Smooth muscle cell (in vitro differentiated cells): ENCODE measurements at regions not wholly inside any gene's neighbourhood (a gene's known extent, or its start where the extent isn't known, plus 50 kb on each side); places are given as distances from the start of the nearest gene placed in this dataset.

ENCODE experiments used
- DNase-seq: peaks from one replicate; lab custom pipeline; 2025; ENCODE audit not compliant: unreplicated experiment; lab: John Stamatoyannopoulos, UW
- H2AFZ ChIP-seq: fragments of 200-600 bp; sonication (generic); 2 replicates; pipeline ENCODE4 v1.6.0; 2016; ENCODE audit warnings: antibody characterized with exemption, low read depth, mild to moderate bottlenecking
- H3F3A ChIP-seq: fragments of 200-600 bp; sonication (generic); 2 replicates; pipeline ENCODE4 v1.6.0; 2017; ENCODE audit warnings: antibody characterized with exemption, low read depth
- H3K27ac ChIP-seq: fragments of 200-600 bp; sonication (generic); 2 replicates; pipeline ENCODE4 v1.5.1; 2016; ENCODE audit warnings: low read depth, mild to moderate bottlenecking
- H3K27me3 ChIP-seq: fragments of 200-600 bp; sonication (generic); 2 replicates; pipeline ENCODE4 v1.6.1; 2016; ENCODE audit warnings: low read depth, mild to moderate bottlenecking
- H3K36me3 ChIP-seq: fragments of 200-600 bp; sonication (generic); 2 replicates; pipeline ENCODE4 v1.5.1; 2016; ENCODE audit warnings: low read depth
- H3K4me1 ChIP-seq: fragments of 200-600 bp; sonication (generic); 2 replicates; pipeline ENCODE4 v1.5.1; 2016; ENCODE audit warnings: low read depth
- H3K4me2 ChIP-seq: fragments of 200-600 bp; sonication (generic); 2 replicates; pipeline ENCODE4 v1.6.0; 2016; ENCODE audit warnings: mild to moderate bottlenecking
- H3K4me3 ChIP-seq: fragments of 200-600 bp; sonication (generic); 2 replicates; pipeline ENCODE4 v1.5.1; 2016; ENCODE audit warnings: mild to moderate bottlenecking
- H3K79me2 ChIP-seq: fragments of 200-600 bp; sonication (generic); 2 replicates; pipeline ENCODE4 v1.6.0; 2016; ENCODE audit warnings: low read depth, mild to moderate bottlenecking
- H3K9ac ChIP-seq: fragments of 200-600 bp; sonication (generic); 2 replicates; pipeline ENCODE4 v1.6.0; 2016; ENCODE audit warnings: low read depth
- H3K9me3 ChIP-seq: fragments of 200-600 bp; sonication (generic); replicated peaks from 2 replicates; pipeline ENCODE4 v1.5.1; 2016; ENCODE audit warnings: low read depth
- H4K20me1 ChIP-seq: fragments of 200-600 bp; sonication (generic); 2 replicates; pipeline ENCODE4 v1.6.0; 2016; ENCODE audit warnings: low read depth
- WGBS: methylation state at CpG from one replicate; pipeline ENCODE4 v1.1.7; 2016; ENCODE audit warnings: low lambda C conversion rate; 5-methylcytosine and 5-hydroxymethylcytosine counted together
- TF ChIP-seq, protein P1 (sequence below): fragments of 200-600 bp; sonication (generic); IDR thresholded peaks from 2 replicates; pipeline ENCODE4 v1.5.1; 2017; ENCODE audit warnings: borderline replicate concordance, mild to moderate bottlenecking, antibody characterized with exemption; ENCODE audit not compliant: insufficient read depth, poor library complexity, severe bottlenecking

DNA sequence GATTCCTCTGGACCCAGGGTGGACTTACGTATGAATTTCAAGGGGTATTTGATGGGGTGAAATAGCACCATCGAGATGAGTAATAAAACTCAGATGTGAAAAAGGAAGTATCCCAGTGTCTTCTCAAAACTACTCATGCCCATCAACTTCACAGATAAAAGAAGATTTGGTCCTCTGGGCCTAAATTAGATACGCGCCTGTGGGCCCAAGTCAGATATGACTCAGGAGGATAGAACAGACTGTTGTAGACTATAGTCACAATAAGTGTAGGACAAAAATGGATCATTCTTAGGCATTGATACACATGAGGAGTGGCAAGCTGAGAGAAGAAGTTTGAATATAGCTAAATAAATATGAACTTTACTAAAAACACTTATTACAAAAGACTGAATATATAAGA lies 2438.8 kb downstream of the PCDH9 start:
- Histone ChIP-seq H3K27me3 (no peaks in the 10 kb centered on the region), H3K4me2 (no peak overlapping the region), H2AFZ (no peak overlapping the region), H3K9ac (no peak overlapping the region), H3K9me3 (no peaks in the 10 kb centered on the region), H3K4me3 (no peak overlapping the region), H4K20me1 (no peaks in the 10 kb centered on the region), H3K4me1 (no peaks in the 10 kb centered on the region), H3K27ac (no peak overlapping the region), H3F3A (no peaks in the 10 kb centered on the region), H3K36me3 (no peaks in the 10 kb centered on the region), H3K79me2 (no peaks in the 10 kb centered on the region)
- 98% methylated on average over 4 of the region's 4 CpGs for WGBS
- TF ChIP-seq, protein P1, sequence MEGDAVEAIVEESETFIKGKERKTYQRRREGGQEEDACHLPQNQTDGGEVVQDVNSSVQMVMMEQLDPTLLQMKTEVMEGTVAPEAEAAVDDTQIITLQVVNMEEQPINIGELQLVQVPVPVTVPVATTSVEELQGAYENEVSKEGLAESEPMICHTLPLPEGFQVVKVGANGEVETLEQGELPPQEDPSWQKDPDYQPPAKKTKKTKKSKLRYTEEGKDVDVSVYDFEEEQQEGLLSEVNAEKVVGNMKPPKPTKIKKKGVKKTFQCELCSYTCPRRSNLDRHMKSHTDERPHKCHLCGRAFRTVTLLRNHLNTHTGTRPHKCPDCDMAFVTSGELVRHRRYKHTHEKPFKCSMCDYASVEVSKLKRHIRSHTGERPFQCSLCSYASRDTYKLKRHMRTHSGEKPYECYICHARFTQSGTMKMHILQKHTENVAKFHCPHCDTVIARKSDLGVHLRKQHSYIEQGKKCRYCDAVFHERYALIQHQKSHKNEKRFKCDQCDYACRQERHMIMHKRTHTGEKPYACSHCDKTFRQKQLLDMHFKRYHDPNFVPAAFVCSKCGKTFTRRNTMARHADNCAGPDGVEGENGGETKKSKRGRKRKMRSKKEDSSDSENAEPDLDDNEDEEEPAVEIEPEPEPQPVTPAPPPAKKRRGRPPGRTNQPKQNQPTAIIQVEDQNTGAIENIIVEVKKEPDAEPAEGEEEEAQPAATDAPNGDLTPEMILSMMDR: no peak
- no peak for DNase-seq

DNA sequence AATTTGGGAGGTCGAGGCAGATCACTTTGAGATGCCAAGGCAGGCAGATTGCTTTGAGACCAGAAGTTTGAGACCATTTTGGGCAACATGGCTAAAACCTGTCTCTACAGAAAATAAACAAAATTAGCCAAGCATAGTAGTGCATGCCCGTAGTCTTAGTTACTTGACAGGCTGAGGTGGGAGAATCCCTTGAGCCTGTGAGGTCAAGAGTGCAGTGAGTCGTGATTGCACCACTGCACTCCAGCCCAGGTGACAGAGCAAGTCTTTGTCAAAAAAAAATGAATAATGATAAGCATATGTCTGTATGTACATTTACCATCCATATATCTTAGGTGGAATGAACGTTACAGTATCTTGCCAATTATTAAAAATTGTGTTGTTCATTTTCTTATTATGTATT lies 2447.7 kb downstream of the PCDH9 start:
- H3F3A ChIP-seq: no peaks in the 10 kb centered on the region
- H3K4me1 ChIP-seq: no peaks in the 10 kb centered on the region
- H3K9ac ChIP-seq: no peak overlapping the region
- no peaks in the 10 kb centered on the region for H3K9me3 ChIP-seq
- H3K36me3 ChIP-seq: no peaks in the 10 kb centered on the region
- no peak overlapping the region for H3K27ac ChIP-seq
- TF ChIP-seq, protein P1: no peak
- no peak overlapping the region for H3K4me3 ChIP-seq
- no peak overlapping the region for H3K4me2 ChIP-seq
- no peaks in the 10 kb centered on the region for H3K27me3 ChIP-seq
- no peak overlapping the region for H2AFZ ChIP-seq
- 91% methylated on average over 4 of the region's 4 CpGs for WGBS
- H3K79me2 ChIP-seq: no peaks in the 10 kb centered on the region
- DNase-seq: no peak
- H4K20me1 ChIP-seq: no peaks in the 10 kb centered on the region

DNA sequence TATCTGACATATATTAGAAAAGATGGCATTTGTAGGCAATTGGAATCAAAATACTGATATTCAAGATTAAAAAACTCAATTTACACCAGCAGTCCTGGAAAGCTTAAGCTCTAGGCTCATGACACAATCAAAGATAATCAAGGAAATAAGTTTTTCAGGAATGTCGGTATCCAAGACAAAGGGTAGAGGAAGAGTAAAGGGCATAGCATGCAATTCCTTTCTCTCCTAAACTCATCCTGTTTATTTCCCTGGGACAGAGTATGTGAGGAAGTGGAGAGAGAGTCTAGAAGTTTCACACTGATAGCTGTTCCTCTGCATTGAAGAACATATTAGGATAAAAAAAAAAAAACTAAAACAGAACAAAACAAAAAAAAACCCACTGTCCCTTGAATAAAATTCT lies 2452.1 kb downstream of the PCDH9 start:
- TF ChIP-seq, protein P1: no peak
- no peak overlapping the region for H3K27ac ChIP-seq
- no peaks in the 10 kb centered on the region for H3K9me3 ChIP-seq
- H3K9ac ChIP-seq: no peak overlapping the region
- no peak overlapping the region for H3K4me2 ChIP-seq
- no peaks in the 10 kb centered on the region for H3K79me2 ChIP-seq
- DNase-seq: no peak
- no peaks in the 10 kb centered on the region for H3K36me3 ChIP-seq
- no peaks in the 10 kb centered on the region for H3K27me3 ChIP-seq
- WGBS: 94% methylated on average over 1 of the region's 1 CpG
- H3K4me1 ChIP-seq: no peaks in the 10 kb centered on the region
- no peak overlapping the region for H2AFZ ChIP-seq
- H4K20me1 ChIP-seq: no peaks in the 10 kb centered on the region
- no peaks in the 10 kb centered on the region for H3F3A ChIP-seq
- H3K4me3 ChIP-seq: no peak overlapping the region

DNA sequence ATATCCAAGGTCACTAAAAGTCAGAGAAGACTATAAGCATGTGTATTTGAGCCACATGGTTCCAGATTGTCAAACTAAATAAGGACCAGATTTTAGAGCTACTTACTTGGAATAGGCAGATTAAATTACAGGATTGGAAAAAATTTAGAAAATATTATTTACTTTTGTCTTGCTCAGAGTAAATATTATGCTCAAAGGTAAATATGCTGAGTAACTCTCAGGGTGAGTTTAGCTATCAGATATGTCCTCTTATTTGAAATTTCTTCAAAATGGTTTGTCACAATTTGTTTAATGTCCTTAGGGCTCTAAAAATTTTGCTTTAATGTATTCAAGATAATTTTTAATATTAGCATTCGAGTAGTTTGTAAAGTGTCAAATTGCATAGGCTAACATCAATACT lies 2455.2 kb downstream of the PCDH9 start:
- no peaks in the 10 kb centered on the region for H3K4me1 ChIP-seq
- no peaks in the 10 kb centered on the region for H3K9me3 ChIP-seq
- H3K79me2 ChIP-seq: no peaks in the 10 kb centered on the region
- no peak overlapping the region for H3K27ac ChIP-seq
- no peaks in the 10 kb centered on the region for H4K20me1 ChIP-seq
- TF ChIP-seq, protein P1: no peak
- no peak overlapping the region for H2AFZ ChIP-seq
- no peak overlapping the region for H3K4me3 ChIP-seq
- no peaks in the 10 kb centered on the region for H3K36me3 ChIP-seq
- H3K9ac ChIP-seq: no peak overlapping the region
- no peaks in the 10 kb centered on the region for H3F3A ChIP-seq
- 93% methylated on average over 1 of the region's 1 CpG for WGBS
- H3K4me2 ChIP-seq: no peak overlapping the region
- no peaks in the 10 kb centered on the region for H3K27me3 ChIP-seq
- no peak for DNase-seq
